SK-N-SH treated with all-trans-retinoic acid at 6 μM for 48 hours (cell line): ENCODE measurements at regions not wholly inside any gene's neighbourhood (a gene's known extent, or its start where the extent isn't known, plus 50 kb on each side); places are given as distances from the start of the nearest gene placed in this dataset.
"Not testable (repeated sequence)": the region's sequence is repeated elsewhere in the genome, so short reads cannot be mapped to it uniquely, and the experiment has no call there.

ENCODE experiments used
- ATAC-seq: fragments of 200-7000 bp; cut with Tn5 transposase; 3 replicates; pipeline ENCODE4 v1.9.1; 2020; ENCODE audit warnings: mild to moderate bottlenecking, moderate library complexity
- ARNTL ChIP-seq: fragments of 450-650 bp; formaldehyde crosslinking; IDR thresholded peaks from 2 replicates; pipeline ENCODE4 v1.5.0; 2020; ENCODE audit warnings: low read depth, mild to moderate bottlenecking, moderate library complexity, borderline replicate concordance
- BACH2 ChIP-seq: fragments of 250-450 bp; sonication (Bioruptor Pico); IDR thresholded peaks from 2 replicates; pipeline ENCODE4 v1.9.0; 2021; ENCODE audit warnings: mild to moderate bottlenecking, borderline replicate concordance
- CSDC2 ChIP-seq: fragments of 250-450 bp; sonication (Bioruptor Pico); IDR thresholded peaks from 2 replicates; pipeline ENCODE4 v1.5.0; 2020; ENCODE audit warnings: mild to moderate bottlenecking, moderate library complexity
- ESRRG ChIP-seq: fragments of 250-450 bp; sonication (Bioruptor Pico); IDR thresholded peaks from 2 replicates; pipeline ENCODE4 v1.6.1; 2021; ENCODE audit warnings: mild to moderate bottlenecking
- GLIS3 ChIP-seq: fragments of 250-450 bp; sonication (Bioruptor Pico); IDR thresholded peaks from 2 replicates; pipeline ENCODE4 v1.5.0; 2020; ENCODE audit warnings: mild to moderate bottlenecking, moderate library complexity
- ISL1 ChIP-seq: fragments of 250-450 bp; sonication (Bioruptor Pico); IDR thresholded peaks from 2 replicates; pipeline ENCODE4 v2.1.2; 2022; ENCODE audit warnings: mild to moderate bottlenecking, moderate library complexity
- OSR1 ChIP-seq: fragments of 250-450 bp; sonication (Bioruptor Pico); IDR thresholded peaks from 2 replicates; pipeline ENCODE4 v1.8.0; 2022; ENCODE audit warnings: moderate library complexity, mild to moderate bottlenecking, inconsistent platforms
- PPARA ChIP-seq: fragments of 250-450 bp; sonication (Bioruptor Pico); IDR thresholded peaks from 2 replicates; pipeline ENCODE4 v1.5.0; 2020; ENCODE audit warnings: mild to moderate bottlenecking, borderline replicate concordance
- RARB ChIP-seq: fragments of 250-450 bp; sonication (Bioruptor Pico); IDR thresholded peaks from 2 replicates; pipeline ENCODE4 v1.8.0; 2021; ENCODE audit warnings: mild to moderate bottlenecking, moderate library complexity
- SNAI2 ChIP-seq: fragments of 250-450 bp; sonication (Bioruptor Pico); IDR thresholded peaks from 2 replicates; pipeline ENCODE4 v1.5.0; 2020; ENCODE audit warnings: mild to moderate bottlenecking, moderate library complexity
- TCF4 ChIP-seq: fragments of 250-450 bp; sonication (Bioruptor Pico); IDR thresholded peaks from 2 replicates; pipeline ENCODE4 v1.8.0; 2021; ENCODE audit warnings: mild to moderate bottlenecking, moderate library complexity, borderline replicate concordance
- TOX ChIP-seq: fragments of 250-450 bp; sonication (Bioruptor Pico); IDR thresholded peaks from 2 replicates; pipeline ENCODE4 v1.8.0; 2021; ENCODE audit warnings: mild to moderate bottlenecking, moderate library complexity, borderline replicate concordance
- ZC3H10 ChIP-seq: fragments of 250-450 bp; sonication (Bioruptor Pico); IDR thresholded peaks from 2 replicates; pipeline ENCODE4 v1.5.1; 2021; ENCODE audit warnings: mild to moderate bottlenecking, moderate library complexity
- ZNF565 ChIP-seq: fragments of 450-650 bp; formaldehyde crosslinking; conservative IDR thresholded peaks from 2 replicates; pipeline ENCODE4 v1.5.0; 2020; ENCODE audit warnings: low read depth, mild to moderate bottlenecking, moderate library complexity
- ZNF70 ChIP-seq: fragments of 450-650 bp; formaldehyde crosslinking; IDR thresholded peaks from 2 replicates; pipeline ENCODE4 v1.5.0; 2020; ENCODE audit warnings: mild to moderate bottlenecking, moderate library complexity
- ZNF8 ChIP-seq: fragments of 450-650 bp; formaldehyde crosslinking; IDR thresholded peaks from 2 replicates; pipeline ENCODE4 v1.5.0; 2020; ENCODE audit warnings: mild to moderate bottlenecking, moderate library complexity
- TF ChIP-seq, protein P1 (sequence below): fragments of 250-450 bp; sonication (Bioruptor Pico); IDR thresholded peaks from 2 replicates; pipeline ENCODE4 v1.5.1; 2021; ENCODE audit warnings: mild to moderate bottlenecking, moderate library complexity
- TF ChIP-seq, protein P2 (sequence below): fragments of 250-450 bp; sonication (Bioruptor Pico); IDR thresholded peaks from 2 replicates; pipeline ENCODE4 v1.5.1; 2020; ENCODE audit warnings: low read depth, mild to moderate bottlenecking, moderate library complexity
- TF ChIP-seq, protein P3 (sequence below): fragments of 250-450 bp; sonication (Bioruptor Pico); IDR thresholded peaks from 2 replicates; pipeline ENCODE4 v1.8.0; 2020; ENCODE audit warnings: mild to moderate bottlenecking, moderate library complexity, borderline replicate concordance

DNA sequence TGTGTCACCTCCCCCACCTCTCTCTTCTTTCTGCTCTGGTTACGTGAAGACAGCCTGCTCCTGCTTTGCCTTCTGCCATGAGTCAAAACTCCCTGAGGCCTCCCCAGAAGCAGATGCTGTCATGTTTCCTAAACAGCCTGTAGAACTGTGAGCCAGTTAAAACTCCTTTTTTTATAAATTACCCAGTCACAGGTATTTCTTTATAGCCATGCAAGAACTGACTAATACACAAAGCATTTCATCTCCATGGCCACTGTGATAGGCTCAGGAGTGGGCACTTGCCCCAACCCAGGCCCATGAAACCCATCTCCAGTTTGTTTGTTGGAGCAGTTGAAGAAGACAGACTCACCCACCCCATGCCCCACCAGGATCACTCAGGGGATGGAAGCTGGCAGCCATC is 253.3 kb upstream of the ISX start:
- TF ChIP-seq TCF4 (CRISPR knock-in tag) (no peak), RARB (CRISPR knock-in tag) (no peak)
- TF ChIP-seq, protein P1, sequence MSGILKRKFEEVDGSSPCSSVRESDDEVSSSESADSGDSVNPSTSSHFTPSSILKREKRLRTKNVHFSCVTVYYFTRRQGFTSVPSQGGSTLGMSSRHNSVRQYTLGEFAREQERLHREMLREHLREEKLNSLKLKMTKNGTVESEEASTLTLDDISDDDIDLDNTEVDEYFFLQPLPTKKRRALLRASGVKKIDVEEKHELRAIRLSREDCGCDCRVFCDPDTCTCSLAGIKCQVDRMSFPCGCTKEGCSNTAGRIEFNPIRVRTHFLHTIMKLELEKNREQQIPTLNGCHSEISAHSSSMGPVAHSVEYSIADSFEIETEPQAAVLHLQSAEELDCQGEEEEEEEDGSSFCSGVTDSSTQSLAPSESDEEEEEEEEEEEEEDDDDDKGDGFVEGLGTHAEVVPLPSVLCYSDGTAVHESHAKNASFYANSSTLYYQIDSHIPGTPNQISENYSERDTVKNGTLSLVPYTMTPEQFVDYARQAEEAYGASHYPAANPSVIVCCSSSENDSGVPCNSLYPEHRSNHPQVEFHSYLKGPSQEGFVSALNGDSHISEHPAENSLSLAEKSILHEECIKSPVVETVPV (CRISPR knock-in tag) = no peak
- no peak for ATAC-seq

DNA sequence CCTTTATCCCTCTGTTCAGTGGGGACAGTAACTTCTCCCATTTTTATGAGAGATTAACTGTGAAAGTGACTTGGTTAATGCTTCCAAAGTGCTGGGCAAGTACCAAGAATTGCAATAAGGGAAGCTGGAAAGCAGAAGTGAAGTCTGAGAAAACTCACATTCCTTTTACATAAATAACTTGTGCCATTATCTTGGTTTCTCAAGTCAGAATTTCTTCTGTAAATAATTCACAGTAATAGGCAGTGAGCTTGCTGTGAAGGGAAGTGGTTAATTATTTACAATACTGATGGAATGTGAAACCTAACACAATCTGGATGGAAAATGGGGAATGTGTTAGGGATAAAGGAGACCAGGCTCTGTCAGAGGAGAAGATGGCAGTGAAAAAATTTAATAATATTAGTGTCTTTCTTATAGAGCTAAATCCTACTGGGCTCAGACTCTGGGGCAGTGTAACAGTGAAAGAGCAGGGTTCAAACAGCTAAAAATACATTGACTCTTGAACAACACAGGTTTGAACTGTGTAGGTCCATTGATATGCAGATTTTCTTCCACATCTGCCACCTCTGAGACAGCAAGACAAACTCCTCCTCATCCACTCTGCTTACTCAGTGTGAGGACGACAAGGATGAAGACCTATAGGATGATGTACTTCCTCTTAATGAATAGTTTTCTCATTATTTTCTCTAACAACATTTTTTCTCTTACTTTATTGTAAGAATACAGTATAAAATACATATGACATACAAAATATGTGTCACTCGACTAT is 251.5 kb upstream of the ISX start:
- ATAC-seq = no peak
- TF ChIP-seq, protein P1 (CRISPR knock-in tag) = no peak
- TF ChIP-seq SNAI2 (CRISPR knock-in tag) (no peak), PPARA (CRISPR knock-in tag) (no peak)

DNA sequence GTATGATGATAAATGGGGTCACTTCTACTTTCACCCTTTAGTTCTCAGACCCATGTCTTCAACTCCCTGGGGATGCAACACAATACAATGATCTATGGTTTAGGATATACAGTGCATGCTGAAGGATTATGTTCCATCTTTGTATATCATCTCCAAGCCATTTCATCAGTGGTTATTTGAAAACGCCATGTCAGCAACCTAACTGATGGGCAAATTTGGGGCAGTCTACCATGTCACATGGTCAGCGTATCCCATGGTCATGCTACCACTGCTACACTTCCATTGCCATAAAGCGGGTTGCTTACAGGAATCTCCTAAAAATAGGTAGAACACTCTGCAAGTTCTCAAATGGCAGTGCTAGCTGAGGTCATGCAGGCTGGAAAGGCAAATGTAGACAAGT is 236.5 kb upstream of the ISX start:
- TF ChIP-seq GLIS3 (CRISPR knock-in tag) (no peak), PPARA (CRISPR knock-in tag) (no peak), ESRRG (CRISPR knock-in tag) (no peak), OSR1 (no peak), ZC3H10 (CRISPR knock-in tag) (no peak), ZNF8 (CRISPR knock-in tag) (no peak), ZNF70 (no peak), ISL1 (CRISPR knock-in tag) (no peak), SNAI2 (CRISPR knock-in tag) (no peak), CSDC2 (no peak), RARB (CRISPR knock-in tag) (no peak), TOX (CRISPR knock-in tag) (no peak), ARNTL (CRISPR knock-in tag) (no peak), BACH2 (CRISPR knock-in tag) (no peak), ZNF565 (CRISPR knock-in tag) (no peak)
- TF ChIP-seq, protein P2, sequence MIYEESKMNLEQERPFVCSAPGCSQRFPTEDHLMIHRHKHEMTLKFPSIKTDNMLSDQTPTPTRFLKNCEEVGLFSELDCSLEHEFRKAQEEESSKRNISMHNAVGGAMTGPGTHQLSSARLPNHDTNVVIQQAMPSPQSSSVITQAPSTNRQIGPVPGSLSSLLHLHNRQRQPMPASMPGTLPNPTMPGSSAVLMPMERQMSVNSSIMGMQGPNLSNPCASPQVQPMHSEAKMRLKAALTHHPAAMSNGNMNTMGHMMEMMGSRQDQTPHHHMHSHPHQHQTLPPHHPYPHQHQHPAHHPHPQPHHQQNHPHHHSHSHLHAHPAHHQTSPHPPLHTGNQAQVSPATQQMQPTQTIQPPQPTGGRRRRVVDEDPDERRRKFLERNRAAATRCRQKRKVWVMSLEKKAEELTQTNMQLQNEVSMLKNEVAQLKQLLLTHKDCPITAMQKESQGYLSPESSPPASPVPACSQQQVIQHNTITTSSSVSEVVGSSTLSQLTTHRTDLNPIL (CRISPR knock-in tag) = no peak
- TF ChIP-seq, protein P1 (CRISPR knock-in tag) = no peak
- TF ChIP-seq, protein P3, sequence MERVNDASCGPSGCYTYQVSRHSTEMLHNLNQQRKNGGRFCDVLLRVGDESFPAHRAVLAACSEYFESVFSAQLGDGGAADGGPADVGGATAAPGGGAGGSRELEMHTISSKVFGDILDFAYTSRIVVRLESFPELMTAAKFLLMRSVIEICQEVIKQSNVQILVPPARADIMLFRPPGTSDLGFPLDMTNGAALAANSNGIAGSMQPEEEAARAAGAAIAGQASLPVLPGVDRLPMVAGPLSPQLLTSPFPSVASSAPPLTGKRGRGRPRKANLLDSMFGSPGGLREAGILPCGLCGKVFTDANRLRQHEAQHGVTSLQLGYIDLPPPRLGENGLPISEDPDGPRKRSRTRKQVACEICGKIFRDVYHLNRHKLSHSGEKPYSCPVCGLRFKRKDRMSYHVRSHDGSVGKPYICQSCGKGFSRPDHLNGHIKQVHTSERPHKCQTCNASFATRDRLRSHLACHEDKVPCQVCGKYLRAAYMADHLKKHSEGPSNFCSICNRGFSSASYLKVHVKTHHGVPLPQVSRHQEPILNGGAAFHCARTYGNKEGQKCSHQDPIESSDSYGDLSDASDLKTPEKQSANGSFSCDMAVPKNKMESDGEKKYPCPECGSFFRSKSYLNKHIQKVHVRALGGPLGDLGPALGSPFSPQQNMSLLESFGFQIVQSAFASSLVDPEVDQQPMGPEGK (CRISPR knock-in tag) = no peak
- no peak for ATAC-seq

DNA sequence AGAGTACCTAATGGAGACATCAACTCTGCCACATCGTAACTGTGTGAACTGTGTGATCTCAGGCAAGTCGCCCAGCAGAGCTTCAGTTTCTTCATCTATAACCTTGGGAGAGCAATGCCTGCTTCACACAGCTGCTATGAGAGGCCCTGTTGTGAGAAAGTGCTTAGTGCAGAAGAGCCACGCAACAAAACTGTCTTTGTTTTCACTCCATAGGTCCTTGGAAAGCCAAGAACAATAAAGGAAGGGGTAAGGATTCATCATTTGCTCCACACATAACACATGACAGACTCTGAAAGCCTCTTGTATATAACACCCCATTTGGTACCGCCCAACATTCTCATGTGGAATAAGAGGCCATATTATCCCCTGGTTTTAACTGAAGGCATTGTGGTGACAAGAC is 231.9 kb upstream of the ISX start:
- ATAC-seq = no peak
- TF ChIP-seq ARNTL (CRISPR knock-in tag) (no peak), ZNF8 (CRISPR knock-in tag) (no peak), SNAI2 (CRISPR knock-in tag) (no peak)
- TF ChIP-seq, protein P1 (CRISPR knock-in tag) = no peak
- TF ChIP-seq, protein P2 (CRISPR knock-in tag) = no peak

DNA sequence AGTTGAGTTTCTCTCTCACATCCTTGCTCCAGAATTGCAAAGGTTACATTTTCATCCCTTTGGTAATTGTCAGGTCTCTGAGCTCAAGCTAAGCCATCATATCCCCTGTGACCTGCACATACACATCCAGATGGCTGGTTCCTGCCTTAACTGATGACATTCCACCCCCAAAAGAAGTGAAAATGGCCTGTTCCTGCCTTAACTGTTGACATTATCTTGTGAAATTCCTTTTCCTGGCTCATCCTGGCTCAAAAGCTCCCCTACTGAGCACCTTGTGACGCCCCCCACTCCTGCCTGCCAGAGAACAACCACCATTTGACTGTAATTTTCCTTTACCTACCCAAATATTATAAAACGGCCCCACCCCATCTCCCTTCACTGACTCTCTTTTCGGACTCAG is 231.4 kb upstream of the ISX start:
- ATAC-seq = not testable (repeated sequence)
